AG20443 (cell line): ENCODE measurements at regions not wholly inside any gene's neighbourhood (a gene's known extent, or its start where the extent isn't known, plus 50 kb on each side); places are given as distances from the start of the nearest gene placed in this dataset.
"Not testable (repeated sequence)": the region's sequence is repeated elsewhere in the genome, so short reads cannot be mapped to it uniquely, and the experiment has no call there.

Experiments used
- DNase-seq: peaks from one replicate; pipeline ENCODE4 v3.0.0; 2012; ENCODE audit warnings: low spot score, mixed read lengths

DNA sequence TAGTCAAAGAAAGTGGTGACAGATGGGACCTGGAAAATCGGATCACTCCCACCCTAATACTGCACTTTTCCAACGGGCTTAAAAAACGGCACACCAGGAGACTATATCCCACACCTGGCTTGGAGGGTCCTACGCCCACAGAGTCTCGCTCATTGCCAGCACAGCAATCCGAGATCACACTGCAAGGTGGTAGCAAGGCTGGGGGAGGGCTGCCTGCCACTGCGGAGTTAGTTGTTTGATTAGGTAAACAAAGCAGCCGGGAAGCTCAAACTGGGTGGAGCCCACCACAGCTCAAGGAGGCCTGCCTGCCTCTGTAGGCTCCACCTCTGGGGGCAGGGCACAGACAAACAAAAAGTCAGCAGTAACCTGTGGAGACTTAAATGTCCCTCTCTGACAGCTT is 590.0 kb upstream of the ID4 start:
- not testable (repeated sequence) for DNase-seq

DNA sequence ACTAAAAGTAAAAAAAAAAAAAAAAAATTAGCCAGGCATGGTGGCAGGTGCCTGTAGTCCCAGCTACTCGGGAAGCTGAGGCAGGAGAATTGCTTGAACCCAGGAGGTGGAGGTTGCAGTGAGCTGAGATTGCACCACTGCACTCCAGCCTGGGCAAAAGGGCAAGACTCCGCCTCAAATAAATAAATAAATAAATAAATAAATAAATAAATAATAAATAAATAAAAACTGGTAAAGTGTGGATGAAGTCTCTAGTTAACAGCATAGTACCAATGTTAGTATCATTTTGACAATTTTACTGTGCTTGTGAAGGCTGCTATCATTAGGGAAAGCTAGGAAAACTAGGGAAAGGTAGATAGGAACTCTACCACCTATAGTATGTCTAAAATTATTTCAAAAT is 581.0 kb upstream of the ID4 start:
- not testable (repeated sequence) for DNase-seq

DNA sequence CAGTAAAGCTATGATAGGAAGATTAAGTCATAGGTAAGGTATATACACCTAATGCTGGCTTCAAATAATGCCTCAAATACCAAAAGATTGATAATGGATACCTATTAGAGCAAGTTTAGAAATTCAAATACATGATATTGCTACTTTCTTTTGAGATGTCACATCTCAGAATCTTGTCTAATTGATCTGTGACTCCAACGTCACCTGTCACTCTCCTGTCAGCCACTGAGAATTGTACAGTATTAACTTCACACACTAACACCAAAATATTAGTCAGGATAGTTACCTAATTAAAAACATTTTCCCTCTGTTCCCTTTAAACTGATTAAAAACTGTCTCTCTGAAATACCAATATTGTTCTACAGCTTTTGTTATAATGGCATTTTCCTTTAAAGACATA is 575.5 kb upstream of the ID4 start:
- no peak for DNase-seq

- DNase-seq, result no peak
Observed at GRCh38 chr6:19268117-19268516, 569.1 kb upstream of the ID4 start.

DNA sequence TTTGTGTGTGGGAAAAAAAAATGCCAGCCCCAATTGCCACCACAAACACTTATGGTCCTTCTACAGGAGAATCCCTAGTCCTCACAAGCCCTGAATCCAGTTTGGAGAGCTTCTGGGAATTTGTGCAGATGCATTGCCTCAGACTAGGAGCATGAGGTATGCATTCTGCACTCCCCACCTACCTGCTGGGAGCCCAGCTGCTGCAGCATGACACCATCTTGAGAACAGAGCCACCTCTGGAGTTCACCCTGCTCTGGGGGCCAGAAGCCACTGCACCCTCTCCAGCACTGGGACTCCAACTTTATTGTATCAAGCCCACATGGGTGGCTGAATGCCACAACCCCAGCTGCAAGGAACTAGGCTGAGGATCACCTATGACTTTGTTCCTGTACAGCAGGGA is 568.5 kb upstream of the ID4 start:
- DNase-seq, result no peak

DNA sequence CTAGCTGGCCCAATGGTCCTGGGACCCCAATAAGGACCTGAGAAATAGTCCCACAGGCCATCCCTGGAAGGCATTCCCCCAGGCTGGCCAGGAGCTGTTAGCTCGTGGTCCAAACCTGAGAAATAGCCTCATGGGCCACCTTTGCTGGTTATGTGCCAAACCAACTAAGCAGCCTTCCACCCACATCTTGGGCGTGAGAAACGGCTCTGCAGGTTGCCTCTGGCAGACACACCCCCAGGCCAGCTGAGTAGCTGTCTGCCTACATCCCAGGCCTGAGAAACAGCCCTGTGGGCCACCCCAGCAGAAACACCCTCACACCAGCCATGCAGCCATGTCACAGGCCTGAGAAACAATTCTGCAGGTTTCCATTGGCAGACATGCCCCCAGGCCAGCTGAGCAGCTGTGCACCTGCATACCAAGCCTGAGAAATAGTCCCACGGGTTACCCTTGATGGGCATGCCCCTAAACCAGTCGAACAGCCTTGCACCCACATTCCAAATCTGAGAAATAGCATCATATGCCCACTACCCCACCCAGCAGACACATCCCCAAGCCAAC is 567.8 kb upstream of the ID4 start:
- no peak for DNase-seq

GRCh38 chr6:19270616-19271015 is 566.6 kb upstream of the ID4 start:
- DNase-seq, result no peak

DNA sequence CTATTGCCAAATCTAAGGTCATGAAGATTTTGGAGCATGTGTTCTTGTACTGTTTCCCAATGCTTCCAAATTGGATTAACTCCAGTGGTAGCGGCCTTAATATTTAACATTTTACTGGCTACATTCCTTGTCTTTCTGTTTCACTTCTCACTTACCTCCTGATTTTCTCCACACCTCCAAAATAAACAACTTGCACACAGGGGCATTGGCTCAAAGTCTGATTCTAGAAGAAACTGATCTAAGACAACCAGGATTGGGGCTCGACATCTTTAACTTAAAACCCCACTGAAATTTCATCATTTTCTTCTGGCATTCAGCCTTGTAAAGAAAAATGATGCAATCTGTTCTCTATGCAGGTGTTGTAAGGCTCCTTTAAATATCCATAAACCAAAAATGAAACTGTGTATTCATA is 557.9 kb upstream of the ID4 start:
- no peak for DNase-seq

DNA sequence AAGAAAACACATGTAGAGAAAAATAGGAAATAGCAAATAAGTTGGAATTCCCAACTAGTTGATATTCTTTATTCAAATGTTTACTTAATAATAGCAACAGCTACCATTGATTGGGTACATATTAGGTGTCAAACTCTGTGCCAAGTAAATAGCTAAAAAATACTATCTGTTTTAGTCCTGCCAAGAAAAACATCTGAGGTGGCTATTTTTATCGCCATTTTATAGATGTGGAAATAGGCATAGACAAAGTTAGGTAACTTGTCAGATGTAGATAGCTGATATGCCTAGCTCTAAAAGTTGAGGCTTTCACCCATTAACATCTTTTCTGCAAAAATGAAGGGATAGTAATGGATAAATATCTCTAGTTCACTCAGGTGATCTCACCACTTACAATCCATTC is 549.2 kb upstream of the ID4 start:
- no peak for DNase-seq

DNA sequence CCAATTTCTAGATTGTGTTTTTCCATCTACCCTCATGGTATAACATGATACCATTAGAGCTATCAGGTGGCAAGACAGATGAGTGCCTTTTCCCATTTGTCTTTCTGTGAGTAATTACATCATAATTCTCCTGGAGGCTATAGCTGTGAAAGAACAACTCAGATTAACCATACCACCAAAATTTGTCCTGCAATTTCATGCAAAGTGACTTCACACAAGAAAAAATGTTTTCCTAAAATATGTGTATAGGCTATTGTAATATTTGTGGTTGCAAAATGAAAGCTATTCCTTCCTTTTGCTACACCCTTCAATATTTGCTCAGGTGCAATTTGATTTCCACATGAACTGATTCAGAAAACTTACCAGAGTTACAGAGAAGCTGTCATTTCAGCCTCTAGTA is 547.7 kb upstream of the ID4 start:
- no peak for DNase-seq

DNA sequence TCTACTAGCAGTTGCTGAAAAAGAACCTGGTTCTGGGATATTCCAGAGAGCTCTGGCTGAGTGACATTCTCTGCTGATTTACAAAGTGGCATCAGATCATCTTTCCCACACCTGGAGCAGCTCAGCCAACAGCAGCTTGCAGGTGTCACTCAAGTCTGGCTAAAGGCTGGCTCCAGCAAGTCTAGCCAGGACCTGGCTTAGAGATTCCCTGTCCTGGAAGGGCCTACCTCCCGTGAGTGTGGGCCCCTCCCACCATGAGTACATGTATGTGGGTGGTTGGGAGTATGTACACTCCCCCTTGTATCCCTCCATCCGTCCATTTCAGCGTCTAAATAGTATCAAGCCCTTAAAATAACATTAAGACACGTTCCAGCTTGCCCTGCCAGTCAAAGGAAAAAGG is 539.3 kb upstream of the ID4 start:
- DNase-seq, result no peak

- DNase-seq, result no peak
Observed at GRCh38 chr6:19298421-19298820, 538.7 kb upstream of the ID4 start.

DNA sequence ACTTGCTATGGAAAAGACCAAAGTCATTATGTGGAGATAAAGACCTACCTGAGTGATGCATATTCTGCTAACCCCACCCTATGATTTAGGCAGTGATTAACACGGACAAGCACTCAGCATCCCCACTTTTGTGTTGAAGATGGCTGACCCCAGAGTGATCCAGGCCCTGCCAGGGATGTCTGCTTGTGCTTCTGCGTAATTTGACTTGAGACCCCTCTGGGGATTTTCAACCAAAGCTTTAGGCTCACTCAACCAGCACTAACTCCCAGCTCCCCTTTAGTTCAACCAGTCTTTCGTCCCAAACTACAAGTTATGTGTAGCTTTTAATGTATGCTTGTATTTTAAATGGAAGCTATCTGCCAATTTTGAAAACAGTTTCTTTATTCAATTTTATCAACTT is 538.0 kb upstream of the ID4 start:
- no peak for DNase-seq

DNA sequence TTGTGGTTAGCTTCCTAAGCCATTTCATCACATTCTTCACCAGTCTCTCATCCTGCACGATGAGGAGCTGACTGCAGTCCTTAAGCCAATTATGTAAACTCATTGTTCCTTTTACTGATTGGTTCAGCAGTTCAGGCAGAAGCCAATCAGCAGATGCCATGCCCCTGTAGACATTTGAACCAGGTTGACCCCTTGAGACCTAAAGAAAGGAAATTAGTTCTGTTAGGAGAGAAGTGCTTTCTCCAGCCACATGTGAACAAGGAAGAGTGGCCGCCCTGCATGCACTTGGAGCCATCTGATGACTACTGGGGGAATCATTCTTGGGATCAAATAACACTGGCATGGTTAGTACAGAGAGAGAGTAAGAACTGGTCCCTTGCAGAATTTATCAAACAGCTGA is 535.2 kb upstream of the ID4 start:
- peak; percentile 74 for DNase-seq

GRCh38 chr6:19303383-19303782 is 533.8 kb upstream of the ID4 start:
- peak; percentile 29 for DNase-seq

DNA sequence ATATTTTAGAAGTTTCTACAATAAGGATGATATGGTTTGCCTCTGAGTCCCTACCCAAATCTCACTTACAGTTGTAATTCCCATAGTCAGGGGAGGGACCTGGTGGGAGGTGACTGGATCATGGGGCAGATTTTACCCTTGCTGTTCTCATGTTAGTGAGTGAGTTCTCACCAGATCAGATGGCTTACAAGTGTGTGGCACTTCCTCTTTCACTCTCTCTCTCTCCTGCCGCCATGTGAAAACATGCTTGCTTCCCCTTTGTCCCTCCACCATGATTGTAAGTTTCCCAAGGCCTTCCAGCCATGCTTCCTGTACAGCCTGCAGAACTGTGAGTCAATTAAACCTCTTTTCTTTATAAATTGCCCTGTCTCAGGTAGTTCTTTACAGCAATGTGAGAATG is 527.5 kb upstream of the ID4 start:
- DNase-seq, result no peak

DNA sequence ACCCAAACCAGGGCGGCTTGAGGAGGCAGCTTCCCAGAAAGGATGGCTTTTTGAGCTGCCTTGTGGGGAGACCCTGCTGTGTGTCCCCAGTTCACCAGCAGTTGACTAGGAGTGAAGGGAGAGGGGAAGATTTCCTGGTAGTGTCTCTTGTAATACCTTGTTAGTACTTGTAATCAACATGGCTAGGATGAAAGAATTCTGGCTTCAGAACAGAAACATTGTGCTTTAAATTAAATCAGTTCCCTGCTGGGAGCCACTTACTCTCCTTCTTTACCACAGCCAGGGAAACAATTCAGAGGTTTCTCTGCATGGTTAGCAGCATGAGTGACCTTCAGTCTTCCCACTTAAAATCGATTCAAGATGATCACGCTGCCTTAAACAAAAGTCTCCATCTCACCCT is 525.4 kb upstream of the ID4 start:
- DNase-seq, result no peak

DNA sequence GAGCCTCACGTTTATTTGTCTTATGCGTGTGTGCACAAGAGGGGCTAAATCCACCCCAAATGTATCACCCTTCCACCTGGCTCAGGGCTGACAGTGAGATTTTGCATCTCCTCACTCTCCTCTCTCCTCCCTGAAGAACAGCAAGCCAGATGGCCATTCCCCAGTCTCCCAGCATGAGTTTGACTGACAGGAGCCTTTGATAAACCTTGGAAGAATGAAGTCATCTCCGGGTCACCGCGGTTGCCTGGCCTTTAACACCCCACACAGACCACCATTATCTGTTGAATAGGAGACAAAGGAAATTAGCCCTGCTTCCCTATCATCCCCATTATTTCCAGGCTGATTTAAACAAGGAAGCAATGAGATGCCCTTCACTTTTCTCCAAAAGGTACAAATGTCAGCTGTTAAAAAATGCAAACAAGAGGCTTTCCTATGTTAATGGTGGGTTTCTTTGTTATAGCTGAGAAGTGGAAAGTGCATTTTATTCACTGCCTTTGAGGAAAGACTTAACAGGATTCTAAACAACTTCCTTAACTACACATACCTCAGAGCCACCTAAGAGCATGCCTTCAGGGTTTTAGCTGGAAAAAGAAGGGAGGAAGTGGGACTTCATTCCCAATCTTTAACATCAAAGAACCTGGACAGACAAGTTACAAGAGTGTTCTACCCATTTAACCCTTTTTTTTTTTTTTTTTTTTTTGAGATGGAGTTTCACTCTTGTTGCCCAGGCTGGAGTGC is 524.8 kb upstream of the ID4 start:
- no peak for DNase-seq

GRCh38 chr6:19317431-19317986 is 519.7 kb upstream of the ID4 start:
- DNase-seq, result no peak

DNA sequence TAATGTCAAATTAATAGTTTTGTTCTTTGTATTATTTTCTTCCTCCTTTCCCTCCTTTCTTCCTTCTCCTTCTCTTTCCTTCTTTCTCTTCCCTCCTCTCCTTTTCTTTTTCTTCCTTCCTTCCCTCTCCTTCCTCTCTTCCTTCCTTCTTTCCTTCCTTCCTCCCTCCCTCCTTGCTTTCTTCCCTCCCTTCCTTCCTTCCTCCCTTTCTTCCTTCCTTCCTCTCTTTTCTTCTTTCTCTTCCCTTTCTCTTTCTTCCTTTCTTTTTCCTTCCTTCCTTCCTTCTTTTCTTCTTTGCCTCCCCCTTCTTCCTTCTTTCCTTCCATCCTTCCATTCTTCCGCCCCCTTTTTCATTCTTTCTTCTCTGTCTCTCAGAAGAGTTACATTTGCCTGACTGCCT is 518.2 kb upstream of the ID4 start:
- DNase-seq, result no peak

DNA sequence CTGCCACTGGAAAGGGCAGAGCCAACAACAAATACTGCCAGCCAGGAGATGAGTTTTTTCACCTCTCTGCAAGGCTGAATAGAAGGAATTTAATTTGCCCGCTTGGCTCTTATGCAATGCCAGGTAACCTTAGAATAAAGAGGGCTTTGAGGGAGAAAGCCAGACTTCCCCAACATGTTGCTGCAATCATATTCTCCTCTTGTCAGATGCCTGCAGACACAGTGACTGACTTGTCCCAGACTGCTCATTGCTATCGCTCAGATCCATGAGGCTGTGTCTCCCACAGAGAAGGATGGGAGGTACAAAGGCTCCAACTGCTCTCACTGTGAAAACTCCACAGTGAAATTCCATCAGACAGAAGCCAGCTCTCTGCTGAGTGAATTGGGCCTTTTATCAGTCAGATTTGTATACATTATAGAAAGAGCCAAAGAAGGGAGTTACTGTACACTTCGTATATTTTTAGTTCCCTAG is 517.0 kb upstream of the ID4 start:
- DNase-seq, result no peak

DNA sequence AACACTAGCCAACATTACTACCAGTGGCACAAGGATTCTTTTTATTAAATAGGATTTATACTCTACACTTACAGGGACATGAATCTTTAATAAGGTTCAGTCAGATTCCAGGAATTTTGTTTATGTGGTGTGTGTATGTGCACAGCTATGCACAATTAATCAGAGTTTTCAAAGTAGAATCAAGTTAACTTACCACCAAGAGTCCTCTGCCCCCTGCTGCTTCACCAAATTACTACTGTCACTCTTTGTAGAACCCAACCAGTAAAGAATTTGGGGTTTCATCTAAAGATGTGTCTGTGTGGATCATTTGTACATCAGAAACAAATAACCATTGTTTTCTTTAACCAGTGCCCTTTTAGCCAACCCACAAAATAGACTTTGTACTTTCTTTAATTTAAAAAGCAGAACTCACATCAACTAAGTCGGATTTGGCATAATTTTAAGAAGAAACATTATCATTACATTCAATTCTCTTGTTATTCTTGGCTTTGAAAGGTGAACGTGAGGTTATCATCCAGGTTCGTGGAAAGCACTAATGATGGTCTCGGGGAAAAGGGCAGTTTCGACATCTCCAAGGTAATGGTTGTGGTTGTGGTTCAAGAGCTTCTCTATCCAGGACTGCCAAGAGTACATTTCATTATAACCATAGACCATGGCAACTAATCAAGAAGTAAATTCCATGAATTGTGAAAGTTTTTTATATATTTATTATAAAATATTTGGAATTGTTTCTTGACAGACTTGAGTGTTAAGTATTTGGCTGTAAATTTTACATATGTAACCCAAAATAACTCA is 514.3 kb upstream of the ID4 start:
- peak; percentile 34 for DNase-seq

DNA sequence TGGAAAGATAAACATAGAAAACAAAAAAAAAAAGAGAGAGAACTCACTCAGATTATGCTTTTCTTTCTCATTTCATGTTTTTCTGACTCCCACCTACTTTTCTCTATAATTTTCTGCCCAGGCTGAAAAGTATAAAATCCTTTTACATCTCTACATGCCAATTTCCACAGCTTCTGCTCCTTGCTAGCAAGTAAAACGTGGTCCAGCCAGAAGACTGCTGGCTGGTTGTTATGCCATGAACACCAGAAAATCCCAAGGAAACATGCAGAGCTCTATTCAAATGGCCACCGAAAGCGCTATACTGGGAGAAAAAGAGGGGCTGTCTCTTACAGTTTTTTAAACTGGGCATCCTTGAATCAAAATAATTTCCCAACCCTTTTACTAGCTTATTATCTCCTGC is 512.8 kb upstream of the ID4 start:
- no peak for DNase-seq
